GM12878 (cell line): ENCODE measurements at regions not wholly inside any gene's neighbourhood (a gene's known extent, or its start where the extent isn't known, plus 50 kb on each side); places are given as distances from the start of the nearest gene placed in this dataset.
"Not testable (repeated sequence)": the region's sequence is repeated elsewhere in the genome, so short reads cannot be mapped to it uniquely, and the experiment has no call there.

ENCODE experiments used
- ATAC-seq: fragments of 200-7000 bp; cut with Tn5 transposase; 3 replicates; pipeline ENCODE4 v1.9.1; 2020; ENCODE audit warnings: mild to moderate bottlenecking, moderate library complexity
- BruUV-seq: library from RNA; stranded (reverse); fragments of 400-500 nt; replicated peaks from 2 replicates; lab custom pipeline; 2021; lab: Mats Ljungman, UMichigan
- CTCF ChIA-PET: fragments of 300-600 bp; sonication (Branson Sonifier 250); formaldehyde crosslinking; extraction: SDS; loops from one replicate; lab custom pipeline; 2021; ENCODE audit warnings: inconsistent platforms; lab: Yijun Ruan, JAX
- POLR2A ChIA-PET: fragments of 350-600 bp; formaldehyde crosslinking; extraction: SDS; loops from one replicate; lab custom pipeline; 2021; ENCODE audit warnings: inconsistent platforms; lab: Charles Lee
- RAD21 ChIA-PET: fragments of 300-600 bp; sonication (Branson Sonifier 250); formaldehyde crosslinking; loops from one replicate; lab custom pipeline; 2023; ENCODE audit warnings: antibody characterized with exemption; ENCODE audit not compliant: unreplicated experiment; lab: Charles Lee
- SMC1A ChIA-PET: fragments of 300-600 bp; sonication (Branson Sonifier 250); formaldehyde crosslinking; loops from one replicate; lab custom pipeline; 2023; ENCODE audit not compliant: unreplicated experiment, uncharacterized antibody; lab: Charles Lee
- DNase-seq: peaks from one replicate; pipeline ENCODE4 v3.0.0-alpha.2; 2011; ENCODE audit warnings: low read depth, low spot score
- FAIRE-seq: peaks from 3 replicates; lab custom pipeline; 2011; peaks lifted over from hg19 to GRCh38; lab: Jason Lieb, UNC
- H2AFZ ChIP-seq: 2 replicates; pipeline ENCODE4 v1.6.0; 2011; ENCODE audit warnings: low read depth, low read length, control low read depth; ENCODE audit not compliant: control insufficient read depth
- H3K27ac ChIP-seq: 2 replicates; pipeline ENCODE4 v1.5.1; 2011; ENCODE audit warnings: control low read depth; ENCODE audit not compliant: control insufficient read depth, insufficient read depth
- H3K27me3 ChIP-seq, 2 experiments: replicated peaks in 1 of 2; 2 replicates each; pipeline versions ENCODE4 v1.6.0 to v1.6.1; 2011; ENCODE audit warnings: low read length in 1 of 2; ENCODE audit not compliant: control insufficient read depth in 2 of 2, insufficient read depth in 2 of 2
- H3K36me3 ChIP-seq, 2 experiments: 2 replicates each; pipeline ENCODE4 v1.5.1; 2011; ENCODE audit warnings: low read length in 1 of 2; ENCODE audit not compliant: control insufficient read depth in 2 of 2, insufficient read depth in 2 of 2
- H3K4me1 ChIP-seq: 2 replicates; pipeline ENCODE4 v1.6.1; 2011; ENCODE audit warnings: mild to moderate bottlenecking, low read length, moderate library complexity, mixed read lengths; ENCODE audit not compliant: control insufficient read depth, insufficient read depth
- H3K4me2 ChIP-seq: 2 replicates; pipeline ENCODE4 v1.6.0; 2011; ENCODE audit warnings: control low read depth; ENCODE audit not compliant: control insufficient read depth, insufficient read depth
- H3K4me3 ChIP-seq: fragments of 200-600 bp; sonication (generic); 2 replicates; pipeline ENCODE4 v1.5.1; 2016
- H3K79me2 ChIP-seq: 2 replicates; pipeline ENCODE4 v1.6.0; 2011; ENCODE audit warnings: low read length; ENCODE audit not compliant: control insufficient read depth, insufficient read depth
- H3K9ac ChIP-seq: 2 replicates; pipeline ENCODE4 v1.8.0; 2011; ENCODE audit warnings: low read length, control low read depth, mixed read lengths; ENCODE audit not compliant: control insufficient read depth, insufficient read depth
- H3K9me3 ChIP-seq: replicated peaks from 3 replicates; pipeline ENCODE4 v1.5.1; 2011; ENCODE audit warnings: mild to moderate bottlenecking, low read length; ENCODE audit not compliant: control insufficient read depth, insufficient read depth
- H4K20me1 ChIP-seq: 2 replicates; pipeline ENCODE4 v1.6.0; 2011; ENCODE audit not compliant: control insufficient read depth, insufficient read depth
- DPF2 ChIP-seq: fragments of 450-650 bp; IDR thresholded peaks from 2 replicates; pipeline ENCODE4 v1.6.1; 2017; ENCODE audit warnings: mild to moderate bottlenecking
- FOXK2 ChIP-seq: fragments of 450-650 bp; IDR thresholded peaks from 2 replicates; pipeline ENCODE4 v1.6.1; 2017; ENCODE audit warnings: mild to moderate bottlenecking, moderate library complexity
- GABPA ChIP-seq: IDR thresholded peaks from 2 replicates; pipeline ENCODE4 v1.6.1; 2014; ENCODE audit warnings: antibody characterized with exemption, low read depth, mild to moderate bottlenecking, inconsistent platforms
- MYB ChIP-seq: fragments of 150-350 bp; IDR thresholded peaks from 2 replicates; pipeline ENCODE4 v1.6.1; 2014; ENCODE audit warnings: mild to moderate bottlenecking, low read depth, low read length, borderline replicate concordance
- NFXL1 ChIP-seq: fragments of 450-650 bp; IDR thresholded peaks from 2 replicates; pipeline ENCODE4 v1.6.1; 2017; ENCODE audit warnings: antibody characterized with exemption, mild to moderate bottlenecking, borderline replicate concordance
- POLR2AphosphoS5 ChIP-seq: IDR thresholded peaks from 2 replicates; pipeline ENCODE4 v1.6.1; 2011; ENCODE audit warnings: mild to moderate bottlenecking, low read length, inconsistent platforms
- RELA ChIP-seq: fragments of 450-650 bp; IDR thresholded peaks from 2 replicates; pipeline ENCODE4 v1.8.0; 2014; ENCODE audit warnings: borderline replicate concordance; ENCODE audit not compliant: partially characterized antibody
- WRNIP1 ChIP-seq: IDR thresholded peaks from 2 replicates; pipeline ENCODE4 v1.6.1; 2011; ENCODE audit warnings: low read depth, low read length, improper control_type of control experiment, borderline replicate concordance
- WGBS: methylation state at CpG from one replicate; pipeline ENCODE4 v1.1.6; 2016; ENCODE audit warnings: low lambda C conversion rate; ENCODE audit not compliant: insufficient replicate concordance, insufficient coverage; ENCODE audit errors: missing lambda C conversion rate; 5-methylcytosine and 5-hydroxymethylcytosine counted together
- in situ Hi-C: fragments of 300-500 bp; cut with MboI; formaldehyde crosslinking; loops from 9 replicates; pipeline ENCODE4 v1.14.3; 2018; ENCODE audit warnings: mixed read lengths
- intact Hi-C: fragments of 100-400 bp; cut with micrococcal nuclease; formaldehyde crosslinking; loops from one replicate; pipeline ENCODE4 v1.14.2; 2022; ENCODE audit not compliant: unreplicated experiment
- TF ChIP-seq, protein P1 (sequence below): fragments of 450-650 bp; IDR thresholded peaks from 2 replicates; pipeline ENCODE4 v1.6.1; 2017; ENCODE audit warnings: mild to moderate bottlenecking, moderate library complexity

GRCh38 chr6:74568861-74569260 lies 637.0 kb downstream of the COL12A1 start (continued):
- TF ChIP-seq RELA (no peak), DPF2 (no peak), FOXK2 (no peak), POLR2AphosphoS5 (no peak), NFXL1 (no peak), WRNIP1 (no peak)

GRCh38 chr6:74567923-74568290 lies 637.9 kb downstream of the COL12A1 start:
- H3K4me3 ChIP-seq, H3K4me2 ChIP-seq, H3K9me3 ChIP-seq, DNase-seq, H3K4me1 ChIP-seq, in situ Hi-C loops, RAD21 ChIA-PET, H3K79me2 ChIP-seq, H3K27ac ChIP-seq, H3K9ac ChIP-seq, BruUV-seq, CTCF ChIA-PET, intact Hi-C loops, H3K36me3 ChIP-seq, H4K20me1 ChIP-seq, H2AFZ ChIP-seq, FAIRE-seq, H3K27me3 ChIP-seq: not testable (repeated sequence)
- POLR2A ChIA-PET, result interaction anchor here (1.1 to 1.9 kb wide), 3 partner anchors 10 to 93 kb away, joined by 3 to 7 read pairs (median 3); no protein-coding TSS in a partner anchor
- 13% methylated on average over 4 of the region's 4 CpGs for WGBS
- peak; percentile 68 for ATAC-seq
- SMC1A ChIA-PET, result interaction anchor here (1.2 to 2.5 kb wide), 4 partner anchors 8 to 159 kb away, joined by 3 to 11 read pairs (median 8); no protein-coding TSS in a partner anchor

GRCh38 chr6:74567281-74567922 lies 638.5 kb downstream of the COL12A1 start:
- H3K4me1 ChIP-seq, result no peaks in the 10 kb centered on the region
- ATAC-seq, result no peak
- no peak overlapping the region for H3K27ac ChIP-seq
- no peak for FAIRE-seq
- H3K9me3 ChIP-seq, result no peaks in the 10 kb centered on the region
- ChIA-PET CTCF (no interaction called here), POLR2A (interaction anchor here (1.4 kb wide), 1 partner anchor 93 kb away, joined by 3 read pairs; no protein-coding TSS in a partner anchor), SMC1A (interaction anchor here (2.3 kb wide), 1 partner anchor 9 kb away, joined by 8 read pairs; no protein-coding TSS in a partner anchor), RAD21 (no interaction called here)
- H3K4me2 ChIP-seq, result no peak overlapping the region
- no TSS peak for BruUV-seq
- intact Hi-C loops (no loop called here), in situ Hi-C loops (no loop called here)
- no peaks in the 10 kb centered on the region for H3K27me3 ChIP-seq
- H2AFZ ChIP-seq, result no peak overlapping the region
- no peak for TF ChIP-seq MYB
- no peak for TF ChIP-seq GABPA
- TF ChIP-seq, protein P1, sequence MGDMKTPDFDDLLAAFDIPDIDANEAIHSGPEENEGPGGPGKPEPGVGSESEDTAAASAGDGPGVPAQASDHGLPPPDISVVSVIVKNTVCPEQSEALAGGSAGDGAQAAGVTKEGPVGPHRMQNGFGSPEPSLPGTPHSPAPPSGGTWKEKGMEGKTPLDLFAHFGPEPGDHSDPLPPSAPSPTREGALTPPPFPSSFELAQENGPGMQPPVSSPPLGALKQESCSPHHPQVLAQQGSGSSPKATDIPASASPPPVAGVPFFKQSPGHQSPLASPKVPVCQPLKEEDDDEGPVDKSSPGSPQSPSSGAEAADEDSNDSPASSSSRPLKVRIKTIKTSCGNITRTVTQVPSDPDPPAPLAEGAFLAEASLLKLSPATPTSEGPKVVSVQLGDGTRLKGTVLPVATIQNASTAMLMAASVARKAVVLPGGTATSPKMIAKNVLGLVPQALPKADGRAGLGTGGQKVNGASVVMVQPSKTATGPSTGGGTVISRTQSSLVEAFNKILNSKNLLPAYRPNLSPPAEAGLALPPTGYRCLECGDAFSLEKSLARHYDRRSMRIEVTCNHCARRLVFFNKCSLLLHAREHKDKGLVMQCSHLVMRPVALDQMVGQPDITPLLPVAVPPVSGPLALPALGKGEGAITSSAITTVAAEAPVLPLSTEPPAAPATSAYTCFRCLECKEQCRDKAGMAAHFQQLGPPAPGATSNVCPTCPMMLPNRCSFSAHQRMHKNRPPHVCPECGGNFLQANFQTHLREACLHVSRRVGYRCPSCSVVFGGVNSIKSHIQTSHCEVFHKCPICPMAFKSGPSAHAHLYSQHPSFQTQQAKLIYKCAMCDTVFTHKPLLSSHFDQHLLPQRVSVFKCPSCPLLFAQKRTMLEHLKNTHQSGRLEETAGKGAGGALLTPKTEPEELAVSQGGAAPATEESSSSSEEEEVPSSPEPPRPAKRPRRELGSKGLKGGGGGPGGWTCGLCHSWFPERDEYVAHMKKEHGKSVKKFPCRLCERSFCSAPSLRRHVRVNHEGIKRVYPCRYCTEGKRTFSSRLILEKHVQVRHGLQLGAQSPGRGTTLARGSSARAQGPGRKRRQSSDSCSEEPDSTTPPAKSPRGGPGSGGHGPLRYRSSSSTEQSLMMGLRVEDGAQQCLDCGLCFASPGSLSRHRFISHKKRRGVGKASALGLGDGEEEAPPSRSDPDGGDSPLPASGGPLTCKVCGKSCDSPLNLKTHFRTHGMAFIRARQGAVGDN, result no peak
- H3K4me3 ChIP-seq, result no peak overlapping the region
- H3K79me2 ChIP-seq, result no peaks in the 10 kb centered on the region
- no peak for DNase-seq
- H3K36me3 ChIP-seq, result no peaks in the 10 kb centered on the region
- no peak overlapping the region for H3K9ac ChIP-seq
- WGBS, result 39% methylated on average over 7 of the region's 7 CpGs
- no peaks in the 10 kb centered on the region for H4K20me1 ChIP-seq
